Neural cell (in vitro differentiated cells): ENCODE measurements at regions not wholly inside any gene's neighbourhood (a gene's known extent, or its start where the extent isn't known, plus 50 kb on each side); places are given as distances from the start of the nearest gene placed in this dataset.

Experiments
- H2AFZ ChIP-seq: fragments of 200-600, 300-800 bp; sonication (generic), shearing (Covaris generic); 2 replicates; pipeline ENCODE4 v1.6.0; 2014; ENCODE audit warnings: low read depth, mild to moderate bottlenecking, antibody characterized with exemption, low read length, moderate library complexity
- H3F3A ChIP-seq: fragments of 200-600 bp; shearing (Covaris generic); 2 replicates; pipeline ENCODE4 v1.6.1; 2016; ENCODE audit warnings: mild to moderate bottlenecking, moderate library complexity, mixed read lengths, antibody characterized with exemption, low read length; ENCODE audit not compliant: insufficient read depth, poor library complexity, severe bottlenecking
- H3K27ac ChIP-seq: fragments of 200-600, 300-800 bp; sonication (generic), shearing (Covaris generic); 2 replicates; pipeline ENCODE4 v1.5.1; 2014; ENCODE audit warnings: mild to moderate bottlenecking, low read length, moderate library complexity
- H3K27me3 ChIP-seq: fragments of 300-800, 200-600 bp; sonication (generic), shearing (Covaris generic); 2 replicates; pipeline ENCODE4 v1.6.0; 2014; ENCODE audit warnings: mild to moderate bottlenecking, low read depth, low read length, moderate library complexity; ENCODE audit not compliant: insufficient read depth
- H3K36me3 ChIP-seq: fragments of 300-800, 200-600 bp; sonication (generic), shearing (Covaris generic); 2 replicates; pipeline ENCODE4 v1.5.1; 2014; ENCODE audit warnings: mild to moderate bottlenecking, antibody characterized with exemption, low read length, moderate library complexity; ENCODE audit not compliant: insufficient read depth
- H3K4me2 ChIP-seq: fragments of 300-800, 200-600 bp; sonication (generic), shearing (Covaris generic); 2 replicates; pipeline ENCODE4 v1.6.0; 2014; ENCODE audit warnings: mild to moderate bottlenecking, low read length
- H3K4me3 ChIP-seq: fragments of 300-800, 200-600 bp; sonication (generic), shearing (Covaris generic); 2 replicates; pipeline ENCODE4 v1.5.1; 2014; ENCODE audit warnings: mild to moderate bottlenecking, low read length, moderate library complexity
- H3K79me2 ChIP-seq: fragments of 200-600 bp; shearing (Covaris generic); replicated peaks from 2 replicates; pipeline ENCODE4 v1.6.0; 2014; ENCODE audit warnings: mild to moderate bottlenecking, low read length, moderate library complexity; ENCODE audit not compliant: insufficient read depth
- H3K9ac ChIP-seq: fragments of 300-800, 200-600 bp; sonication (generic), shearing (Covaris generic); 2 replicates; pipeline ENCODE4 v1.6.1; 2016; ENCODE audit warnings: mild to moderate bottlenecking, low read length, mixed read lengths
- H3K9me2 ChIP-seq: fragments of 200-600 bp; shearing (Covaris generic); 2 replicates; pipeline ENCODE4 v1.6.1; 2016; ENCODE audit warnings: mild to moderate bottlenecking, low read length, mixed read lengths; ENCODE audit not compliant: insufficient read depth
- H3K9me3 ChIP-seq: fragments of 200-600, 300-800 bp; sonication (generic), shearing (Covaris generic); 2 replicates; pipeline ENCODE4 v1.6.1; 2016; ENCODE audit warnings: mild to moderate bottlenecking, mixed run types, low read length, moderate library complexity, mixed read lengths
- H4K20me1 ChIP-seq: fragments of 200-600 bp; shearing (Covaris generic); 2 replicates; pipeline ENCODE4 v1.6.1; 2016; ENCODE audit warnings: mild to moderate bottlenecking, mixed run types; ENCODE audit not compliant: insufficient read depth
- CTCF ChIP-seq: fragments of 450-650 bp; IDR thresholded peaks from 2 replicates; pipeline ENCODE4 v1.5.1; 2014; ENCODE audit warnings: antibody characterized with exemption, mild to moderate bottlenecking, moderate library complexity; ENCODE audit not compliant: poor library complexity, severe bottlenecking
- EP300 ChIP-seq: fragments of 450-650 bp; conservative IDR thresholded peaks from 2 replicates; pipeline ENCODE4 v1.6.1; 2014; ENCODE audit warnings: antibody characterized with exemption, mild to moderate bottlenecking, moderate library complexity; ENCODE audit not compliant: poor library complexity, severe bottlenecking
- EZH2 ChIP-seq: fragments of 200-600, 300-800 bp; shearing (Covaris generic), sonication (generic); IDR thresholded peaks from 2 replicates; pipeline ENCODE4 v1.6.1; 2014; ENCODE audit warnings: antibody characterized with exemption, low read length, borderline replicate concordance, mild to moderate bottlenecking; ENCODE audit not compliant: insufficient read depth, poor library complexity, severe bottlenecking
- MXI1 ChIP-seq: fragments of 450-650 bp; conservative IDR thresholded peaks from 2 replicates; pipeline ENCODE4 v1.6.1; 2014; ENCODE audit warnings: antibody characterized with exemption, mild to moderate bottlenecking; ENCODE audit not compliant: poor library complexity, severe bottlenecking
- POLR2AphosphoS5 ChIP-seq: IDR thresholded peaks from 2 replicates; pipeline ENCODE4 v1.6.1; 2012
- RAD21 ChIP-seq: fragments of 450-650 bp; conservative IDR thresholded peaks from 2 replicates; pipeline ENCODE4 v1.6.1; 2014; ENCODE audit warnings: antibody characterized with exemption, mild to moderate bottlenecking, moderate library complexity
- REST ChIP-seq: IDR thresholded peaks from 2 replicates; pipeline ENCODE4 v1.6.1; 2012; ENCODE audit warnings: borderline replicate concordance
- SMC3 ChIP-seq: fragments of 450-650 bp; conservative IDR thresholded peaks from 2 replicates; pipeline ENCODE4 v1.6.1; 2014; ENCODE audit warnings: antibody characterized with exemption, mild to moderate bottlenecking, moderate library complexity; ENCODE audit not compliant: poor library complexity
- TAF1 ChIP-seq: IDR thresholded peaks from 2 replicates; pipeline ENCODE4 v1.6.1; 2012; ENCODE audit warnings: low read depth

- no peak for TF ChIP-seq CTCF
- TF ChIP-seq SMC3: no peak
- no peak for TF ChIP-seq EZH2
- no peak for TF ChIP-seq RAD21
- no peak for TF ChIP-seq EP300
- no peak for TF ChIP-seq POLR2AphosphoS5
- no peak for TF ChIP-seq MXI1
- no peak for TF ChIP-seq REST
- TF ChIP-seq TAF1: no peak
- H3K9ac ChIP-seq: no peak overlapping the region
- H3K4me3 ChIP-seq: no peak overlapping the region
- H3K27me3 ChIP-seq: no peaks in the 10 kb centered on the region
- H3F3A ChIP-seq: no peaks in the 10 kb centered on the region
- H4K20me1 ChIP-seq: no peaks in the 10 kb centered on the region
- no peak overlapping the region for H3K4me2 ChIP-seq
- H2AFZ ChIP-seq: no peak overlapping the region
- no peaks in the 10 kb centered on the region for H3K36me3 ChIP-seq
- no peaks in the 10 kb centered on the region for H3K79me2 ChIP-seq
- H3K9me3 ChIP-seq: no peaks in the 10 kb centered on the region
- H3K27ac ChIP-seq: no peak overlapping the region
- H3K9me2 ChIP-seq: no peaks in the 10 kb centered on the region
Measured at GRCh38 chr2:238518172-238518820, 91.6 kb downstream of the ASB1 start.

GRCh38 chr2:238518821-238519186 lies 92.1 kb downstream of the ASB1 start:
- H4K20me1 ChIP-seq: no peaks in the 10 kb centered on the region
- no peak overlapping the region for H3K4me2 ChIP-seq
- H3K36me3 ChIP-seq: no peaks in the 10 kb centered on the region
- no peak overlapping the region for H3K9ac ChIP-seq
- no peak for TF ChIP-seq SMC3
- no peak for TF ChIP-seq POLR2AphosphoS5
- TF ChIP-seq RAD21: no peak
- no peaks in the 10 kb centered on the region for H3F3A ChIP-seq
- no peaks in the 10 kb centered on the region for H3K9me3 ChIP-seq
- H3K27ac ChIP-seq: no peak overlapping the region
- H2AFZ ChIP-seq: no peak overlapping the region
- H3K4me3 ChIP-seq: no peak overlapping the region
- no peaks in the 10 kb centered on the region for H3K79me2 ChIP-seq
- H3K9me2 ChIP-seq: no peaks in the 10 kb centered on the region
- no peaks in the 10 kb centered on the region for H3K27me3 ChIP-seq
